ENCODE measurements at regions not wholly inside any gene's neighbourhood (a gene's known extent, or its start where the extent isn't known, plus 50 kb on each side); places are given as distances from the start of the nearest gene placed in this dataset.

DNA sequence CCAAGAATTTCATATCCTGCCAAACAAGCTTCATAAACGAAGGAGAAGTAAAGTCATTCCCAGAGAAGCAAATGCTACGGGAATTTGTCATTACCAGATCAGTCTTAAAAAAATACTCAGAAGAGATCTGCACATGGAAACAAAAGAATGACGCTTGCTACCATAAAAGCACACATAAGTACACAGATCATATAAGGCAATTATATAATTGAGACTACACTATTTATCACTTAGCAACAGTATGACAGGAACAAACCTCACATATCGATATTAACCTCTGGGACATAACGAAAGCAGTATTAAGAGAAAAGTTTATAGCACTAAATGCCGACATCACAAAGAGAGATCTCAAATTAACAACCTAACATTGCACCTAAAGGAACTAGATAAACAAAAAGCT lies 67.6 kb upstream of the TMEM200A start:
- no peak for TF ChIP-seq CTCF (conservative IDR thresholded peaks at IDR 0.05; ENCODE audit: low read depth, low read length)
- TF ChIP-seq EZH2 (IDR thresholded peaks at IDR 0.05; ENCODE audit: low read length, unreplicated experiment), result no peak
- no peak for TF ChIP-seq EZH2phosphoT487 (IDR thresholded peaks at IDR 0.05; ENCODE audit: borderline replicate concordance, low read length)

Measured in PC-3 (cell line).